NCI-H146 (cell line): ENCODE measurements at regions not wholly inside any gene's neighbourhood (a gene's known extent, or its start where the extent isn't known, plus 50 kb on each side); places are given as distances from the start of the nearest gene placed in this dataset.

Experiments used
- DNase-seq: peaks from one replicate; lab custom pipeline; 2025; lab: John Stamatoyannopoulos, UW

DNA sequence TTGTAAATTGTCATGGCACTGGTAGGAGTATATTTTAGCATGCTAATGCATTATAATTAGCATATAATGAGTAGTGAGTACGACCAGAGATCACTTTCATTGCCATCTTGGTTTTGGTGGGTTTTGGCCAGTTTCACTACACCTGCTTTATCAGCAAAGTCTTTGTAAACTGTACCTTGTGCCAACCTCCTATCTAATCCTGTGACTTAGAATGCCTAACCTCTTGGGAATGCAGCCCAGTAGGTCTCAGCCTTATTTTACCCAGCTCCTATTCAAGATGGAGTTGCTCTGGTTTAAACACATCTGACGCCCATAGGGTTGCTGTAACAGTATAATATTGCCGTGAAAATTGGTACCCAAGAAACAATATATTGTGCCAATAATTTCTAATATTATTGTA, 159.4 kb downstream of the MAGEB5 start:
- DNase-seq, result no peak

GRCh38 chrX:26373829-26374228, 157.9 kb downstream of the MAGEB5 start:
- DNase-seq, result no peak

DNA sequence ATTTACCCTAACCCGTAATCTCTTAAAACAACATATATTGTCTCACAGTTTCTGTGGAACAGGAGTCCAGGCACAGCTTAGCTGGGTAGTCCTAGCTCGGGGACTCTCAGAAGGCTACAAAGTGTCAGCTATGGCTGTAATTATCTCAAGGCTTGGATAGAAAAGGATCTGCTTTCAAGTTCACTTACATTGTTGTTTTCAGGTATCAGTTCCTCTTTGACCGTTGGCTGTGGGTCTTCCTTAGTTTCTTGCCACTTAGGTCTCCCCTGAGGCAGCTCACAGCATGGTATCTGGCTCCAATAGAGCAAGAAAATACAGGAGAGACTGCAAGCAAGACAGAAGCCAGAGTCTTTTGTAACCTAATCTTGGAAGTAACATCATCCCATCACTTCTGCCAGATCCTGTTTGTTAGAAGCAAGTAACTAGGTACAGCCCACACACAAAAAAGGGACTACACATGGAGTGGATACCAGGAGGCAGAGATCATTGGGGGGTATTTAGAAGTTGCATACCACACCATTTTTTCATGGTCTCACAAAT, 137.0 kb downstream of the MAGEB5 start:
- no peak for DNase-seq

- no peak for DNase-seq
These were observed 131.2 kb downstream of the MAGEB5 start for GRCh38 chrX:26347171-26347570.

DNA sequence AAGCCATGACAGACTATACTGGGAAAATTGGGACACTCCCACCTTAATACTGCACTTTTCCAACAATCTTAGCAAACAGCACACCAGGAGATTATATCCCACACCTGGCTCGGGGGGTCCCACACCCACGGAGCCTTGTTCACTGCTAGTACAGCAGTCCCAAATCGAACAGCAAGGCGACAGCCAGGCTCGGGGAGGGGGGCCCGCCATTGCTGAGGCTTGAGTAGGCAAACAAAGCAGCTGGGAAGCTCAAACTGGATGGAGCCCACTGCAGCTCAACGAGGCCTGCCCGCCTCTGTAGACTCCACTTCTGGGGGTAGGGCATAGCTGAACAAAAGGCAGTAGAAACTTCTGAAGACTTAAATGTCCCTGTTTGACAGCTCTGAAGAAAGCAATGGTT, 118.3 kb downstream of the MAGEB5 start:
- no peak for DNase-seq

DNA sequence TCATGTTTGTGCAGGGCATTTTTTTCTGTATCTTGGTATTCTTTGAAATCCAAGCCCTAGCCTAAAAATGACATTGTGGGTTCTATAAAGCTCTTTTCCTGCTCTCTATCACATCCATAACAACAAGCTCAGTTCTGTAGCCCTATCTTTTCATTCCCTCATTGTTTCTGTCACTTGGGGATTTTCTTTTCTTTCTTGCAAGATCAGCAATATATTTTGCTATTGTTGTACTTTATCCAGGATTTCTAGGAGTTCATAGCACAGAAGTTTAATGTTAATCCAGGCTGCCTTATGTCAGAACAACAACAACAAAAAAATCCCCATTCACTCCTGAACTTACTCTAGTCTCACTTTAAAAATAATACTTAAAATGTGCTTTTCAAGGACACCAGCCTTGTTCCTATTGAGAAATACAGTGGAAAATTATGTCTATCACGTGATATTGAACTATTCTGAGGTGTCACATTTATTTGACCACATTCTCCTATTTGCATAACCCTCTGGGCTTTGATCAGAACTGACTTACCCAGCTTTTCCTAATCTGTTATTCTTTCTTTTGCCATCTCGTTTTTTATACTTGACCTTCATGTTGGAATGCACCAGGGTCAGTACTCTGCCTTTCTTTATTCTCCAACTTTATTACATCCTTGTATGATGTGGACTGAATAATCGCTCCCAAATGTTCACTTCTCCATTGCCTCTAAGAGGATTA, 112.8 kb downstream of the MAGEB5 start:
- no peak for DNase-seq

DNA sequence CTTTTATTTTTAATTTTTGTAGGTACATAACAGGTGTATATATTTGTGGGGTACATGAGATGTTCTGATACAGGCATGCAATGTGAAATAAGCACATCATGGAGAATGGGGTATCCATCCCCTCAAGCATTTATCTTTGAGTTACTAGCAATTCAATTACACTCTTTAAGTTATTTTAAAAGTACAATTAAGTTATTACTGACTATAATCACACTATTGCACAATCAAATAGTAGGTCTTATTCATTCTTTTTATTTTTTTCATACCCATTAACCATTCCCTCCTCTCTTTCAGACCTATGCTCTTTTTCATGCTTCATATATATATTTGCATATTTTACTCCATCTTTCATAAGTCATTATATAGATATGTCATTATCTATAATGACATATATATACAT, 93.3 kb downstream of the MAGEB5 start:
- DNase-seq, result no peak

GRCh38 chrX:26295425-26295824, 79.5 kb downstream of the MAGEB5 start:
- no peak for DNase-seq

DNA sequence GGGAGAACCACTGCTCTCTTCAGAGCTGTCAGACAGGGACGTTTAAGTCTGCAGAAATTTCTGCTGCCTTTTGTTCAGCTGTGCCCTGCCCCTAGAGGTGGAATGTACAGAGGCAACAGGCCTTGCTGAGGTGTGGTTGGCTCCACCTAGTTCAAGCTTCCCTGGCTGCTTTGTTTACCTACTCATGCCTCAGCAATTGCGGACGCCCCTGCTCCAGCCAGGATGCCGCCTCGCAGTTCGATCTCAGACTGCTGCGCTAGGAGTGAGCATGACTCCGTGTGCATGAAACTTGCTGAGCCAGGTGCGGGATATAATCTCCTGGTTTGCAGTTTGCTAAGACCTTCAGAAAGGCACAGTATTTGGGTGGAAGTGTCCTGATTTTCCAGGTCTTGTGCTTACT, 70.9 kb downstream of the MAGEB5 start:
- DNase-seq, result no peak
